Esophagus squamous epithelium (tissue), 4 donors: ENCODE measurements at regions not wholly inside any gene's neighbourhood (a gene's known extent, or its start where the extent isn't known, plus 50 kb on each side); places are given as distances from the start of the nearest gene placed in this dataset.

Experiments used
- POLR2A ChIP-seq, 4 donors: fragments of 450-650 bp; IDR thresholded peaks; one replicate each; pipeline ENCODE4 v1.6.1; 2017; ENCODE audit warnings: antibody characterized with exemption in 4 of 4, mild to moderate bottlenecking in 4 of 4, moderate library complexity in 3 of 4
- TF ChIP-seq, protein P1 (sequence below), 6 experiments: fragments of 450-650 bp in 4 of 6; fragments of 200-600 bp in 2 of 6; sonication (generic) in 2 of 6; IDR thresholded peaks; one replicate each; pipeline ENCODE4 v1.5.1; 2016 to 2019; ENCODE audit warnings: antibody characterized with exemption in 6 of 6, mild to moderate bottlenecking in 4 of 6, moderate library complexity in 4 of 6

DNA sequence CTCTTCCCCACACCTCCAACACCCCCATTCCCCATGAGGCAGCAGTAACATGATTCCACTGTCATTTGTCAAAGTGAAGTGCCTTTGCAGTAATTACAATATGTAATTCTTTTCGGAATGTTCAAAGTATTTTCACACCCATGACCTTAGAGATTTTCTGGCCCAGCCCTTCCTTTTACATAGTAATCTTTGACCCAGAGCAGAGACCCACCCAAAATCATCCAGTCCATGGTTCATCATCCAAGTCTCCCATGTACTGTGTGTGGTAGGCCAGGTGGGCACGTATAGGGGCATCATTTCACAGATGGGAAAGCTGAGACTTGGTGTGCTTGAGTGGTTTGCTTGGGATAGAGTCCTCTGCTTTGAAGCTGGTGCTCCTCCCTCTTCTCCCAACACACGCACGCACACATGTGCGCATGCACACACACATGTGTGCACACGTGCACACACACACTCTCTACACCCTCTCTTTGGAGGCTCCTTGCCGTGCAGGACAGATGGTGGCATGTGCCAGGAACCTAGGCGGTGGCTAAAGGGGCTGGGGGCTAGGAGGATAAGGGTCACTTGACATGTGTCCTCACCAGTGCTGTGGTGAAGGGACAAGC, 284.7 kb upstream of the ROPN1 start:
- TF ChIP-seq, protein P1, sequence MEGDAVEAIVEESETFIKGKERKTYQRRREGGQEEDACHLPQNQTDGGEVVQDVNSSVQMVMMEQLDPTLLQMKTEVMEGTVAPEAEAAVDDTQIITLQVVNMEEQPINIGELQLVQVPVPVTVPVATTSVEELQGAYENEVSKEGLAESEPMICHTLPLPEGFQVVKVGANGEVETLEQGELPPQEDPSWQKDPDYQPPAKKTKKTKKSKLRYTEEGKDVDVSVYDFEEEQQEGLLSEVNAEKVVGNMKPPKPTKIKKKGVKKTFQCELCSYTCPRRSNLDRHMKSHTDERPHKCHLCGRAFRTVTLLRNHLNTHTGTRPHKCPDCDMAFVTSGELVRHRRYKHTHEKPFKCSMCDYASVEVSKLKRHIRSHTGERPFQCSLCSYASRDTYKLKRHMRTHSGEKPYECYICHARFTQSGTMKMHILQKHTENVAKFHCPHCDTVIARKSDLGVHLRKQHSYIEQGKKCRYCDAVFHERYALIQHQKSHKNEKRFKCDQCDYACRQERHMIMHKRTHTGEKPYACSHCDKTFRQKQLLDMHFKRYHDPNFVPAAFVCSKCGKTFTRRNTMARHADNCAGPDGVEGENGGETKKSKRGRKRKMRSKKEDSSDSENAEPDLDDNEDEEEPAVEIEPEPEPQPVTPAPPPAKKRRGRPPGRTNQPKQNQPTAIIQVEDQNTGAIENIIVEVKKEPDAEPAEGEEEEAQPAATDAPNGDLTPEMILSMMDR (IDR thresholded peaks at IDR 0.05): no peak
- TF ChIP-seq POLR2A (IDR thresholded peaks at IDR 0.05): no peak
